PFSK-1 (cell line): ENCODE measurements at regions not wholly inside any gene's neighbourhood (a gene's known extent, or its start where the extent isn't known, plus 50 kb on each side); places are given as distances from the start of the nearest gene placed in this dataset.

Experiments
- REST ChIP-seq, 2 experiments: IDR thresholded peaks; 2 replicates each; pipeline versions ENCODE4 v1.6.1 to v1.8.0; 2011 to 2012; ENCODE audit warnings: low read depth in 2 of 2, low read length in 2 of 2, control low read depth in 1 of 2, inconsistent platforms in 1 of 2, mild to moderate bottlenecking in 1 of 2, moderate library complexity in 1 of 2; ENCODE audit not compliant: insufficient read depth in 1 of 2
- TAF1 ChIP-seq: IDR thresholded peaks from 2 replicates; pipeline ENCODE4 v1.6.1; 2012; ENCODE audit warnings: low read length, control low read depth, borderline replicate concordance; ENCODE audit not compliant: insufficient read depth

- no peak for TF ChIP-seq REST (IDR thresholded peaks at IDR 0.05; ENCODE audit: insufficient read depth in 1 of 2, low read depth in 2 of 2, low read length in 2 of 2)
- TF ChIP-seq TAF1, result no peak
Observed at GRCh38 chr11:128053981-128054931, 533.1 kb downstream of the ETS1 start.
